GM12878 (cell line): ENCODE measurements at regions not wholly inside any gene's neighbourhood (a gene's known extent, or its start where the extent isn't known, plus 50 kb on each side); places are given as distances from the start of the nearest gene placed in this dataset.

Source experiments
- CEBPB ChIP-seq, 2 experiments: fragments of 150-350 bp in 1 of 2; IDR thresholded peaks; 2 replicates each; pipeline ENCODE4 v1.6.1; 2012 to 2014; ENCODE audit warnings: low read depth in 2 of 2, low read length in 2 of 2, borderline replicate concordance in 1 of 2, inconsistent platforms in 1 of 2
- DPF2 ChIP-seq: fragments of 450-650 bp; IDR thresholded peaks from 2 replicates; pipeline ENCODE4 v1.6.1; 2017; ENCODE audit warnings: mild to moderate bottlenecking
- EGR1 ChIP-seq, 2 experiments: IDR thresholded peaks; 1 replicate in 1 of 2; 2 replicates in 1 of 2; pipeline ENCODE4 v1.6.1; 2011 to 2012; ENCODE audit warnings: low read depth in 2 of 2, low read length in 2 of 2, borderline replicate concordance in 1 of 2, mild to moderate bottlenecking in 1 of 2, moderate library complexity in 1 of 2
- EZH2 ChIP-seq: IDR thresholded peaks from 2 replicates; pipeline ENCODE4 v1.6.1; 2012; ENCODE audit warnings: low read depth, mild to moderate bottlenecking, control low read depth, inconsistent platforms, low read length, borderline replicate concordance; ENCODE audit not compliant: control insufficient read depth
- NR2F1 ChIP-seq: fragments of 450-650 bp; conservative IDR thresholded peaks from 2 replicates; pipeline ENCODE4 v1.6.1; 2017; ENCODE audit warnings: mild to moderate bottlenecking
- POLR2AphosphoS5 ChIP-seq: IDR thresholded peaks from 2 replicates; pipeline ENCODE4 v1.6.1; 2011; ENCODE audit warnings: mild to moderate bottlenecking, low read length, inconsistent platforms
- RELA ChIP-seq: fragments of 450-650 bp; IDR thresholded peaks from 2 replicates; pipeline ENCODE4 v1.8.0; 2014; ENCODE audit warnings: borderline replicate concordance; ENCODE audit not compliant: partially characterized antibody
- SMAD1 ChIP-seq: fragments of 450-650 bp; IDR thresholded peaks from 2 replicates; pipeline ENCODE4 v1.6.1; 2018; ENCODE audit warnings: mild to moderate bottlenecking, low read depth; ENCODE audit not compliant: partially characterized antibody
- STAT1 ChIP-seq: fragments of 450-650 bp; conservative IDR thresholded peaks from 2 replicates; pipeline ENCODE4 v1.6.1; 2014; ENCODE audit warnings: antibody characterized with exemption, mild to moderate bottlenecking
- TBL1XR1 ChIP-seq: IDR thresholded peaks from 2 replicates; pipeline ENCODE4 v1.6.1; 2012; ENCODE audit warnings: low read depth, low read length, improper control_type of control experiment
- TCF12 ChIP-seq: IDR thresholded peaks from 2 replicates; pipeline ENCODE4 v1.6.1; 2011; ENCODE audit warnings: low read depth, mild to moderate bottlenecking, low read length
- TF ChIP-seq, protein P1 (sequence below): fragments of 450-650 bp; IDR thresholded peaks from 2 replicates; pipeline ENCODE4 v1.6.1; 2018; ENCODE audit warnings: mild to moderate bottlenecking, low read depth, moderate library complexity; ENCODE audit not compliant: partially characterized antibody
- TF ChIP-seq, protein P2 (sequence below), 3 experiments: IDR thresholded peaks in 2 of 3; conservative IDR thresholded peaks in 1 of 3; 2 replicates each; pipeline ENCODE4 v1.5.1; 2011; ENCODE audit warnings: low read depth in 3 of 3, low read length in 3 of 3, mild to moderate bottlenecking in 3 of 3, control low read depth in 2 of 3, moderate library complexity in 2 of 3, inconsistent platforms in 1 of 3, mixed read lengths in 1 of 3; ENCODE audit not compliant: control insufficient read depth in 2 of 3, insufficient read depth in 1 of 3; ENCODE audit errors: extremely low read depth in 1 of 3

DNA sequence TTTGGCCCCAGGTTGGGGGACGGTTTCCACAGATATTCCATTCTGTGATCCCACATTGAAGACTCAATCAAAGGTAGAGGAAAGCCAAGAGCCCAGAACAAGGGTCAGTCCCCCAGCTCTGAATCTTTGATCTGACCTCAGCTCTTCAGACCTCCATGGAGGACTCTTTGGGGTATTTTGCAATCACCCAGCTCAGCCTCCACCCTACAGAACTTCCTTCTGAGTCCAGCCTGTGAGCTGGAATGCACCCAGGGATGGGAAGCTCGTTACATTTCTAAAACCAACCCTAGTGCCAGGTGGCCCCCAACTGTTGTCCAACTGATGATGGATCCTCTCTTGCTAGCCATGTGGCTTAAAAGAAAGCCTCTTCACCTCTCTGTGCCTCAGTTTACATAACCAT is 335.3 kb downstream of the MN1 start:
- TF ChIP-seq STAT1 (no peak), EZH2 (no peak), CEBPB (IDR thresholded peaks at IDR 0.05; ENCODE audit: borderline replicate concordance in 1 of 2, low read depth in 2 of 2, low read length in 2 of 2) (no peak), POLR2AphosphoS5 (no peak), RELA (no peak), NR2F1 (no peak), DPF2 (no peak), EGR1 (IDR thresholded peaks at IDR 0.05; ENCODE audit: borderline replicate concordance in 1 of 2, low read depth in 2 of 2, low read length in 2 of 2) (no peak), TCF12 (no peak), TBL1XR1 (no peak), SMAD1 (no peak)
- TF ChIP-seq, protein P1, sequence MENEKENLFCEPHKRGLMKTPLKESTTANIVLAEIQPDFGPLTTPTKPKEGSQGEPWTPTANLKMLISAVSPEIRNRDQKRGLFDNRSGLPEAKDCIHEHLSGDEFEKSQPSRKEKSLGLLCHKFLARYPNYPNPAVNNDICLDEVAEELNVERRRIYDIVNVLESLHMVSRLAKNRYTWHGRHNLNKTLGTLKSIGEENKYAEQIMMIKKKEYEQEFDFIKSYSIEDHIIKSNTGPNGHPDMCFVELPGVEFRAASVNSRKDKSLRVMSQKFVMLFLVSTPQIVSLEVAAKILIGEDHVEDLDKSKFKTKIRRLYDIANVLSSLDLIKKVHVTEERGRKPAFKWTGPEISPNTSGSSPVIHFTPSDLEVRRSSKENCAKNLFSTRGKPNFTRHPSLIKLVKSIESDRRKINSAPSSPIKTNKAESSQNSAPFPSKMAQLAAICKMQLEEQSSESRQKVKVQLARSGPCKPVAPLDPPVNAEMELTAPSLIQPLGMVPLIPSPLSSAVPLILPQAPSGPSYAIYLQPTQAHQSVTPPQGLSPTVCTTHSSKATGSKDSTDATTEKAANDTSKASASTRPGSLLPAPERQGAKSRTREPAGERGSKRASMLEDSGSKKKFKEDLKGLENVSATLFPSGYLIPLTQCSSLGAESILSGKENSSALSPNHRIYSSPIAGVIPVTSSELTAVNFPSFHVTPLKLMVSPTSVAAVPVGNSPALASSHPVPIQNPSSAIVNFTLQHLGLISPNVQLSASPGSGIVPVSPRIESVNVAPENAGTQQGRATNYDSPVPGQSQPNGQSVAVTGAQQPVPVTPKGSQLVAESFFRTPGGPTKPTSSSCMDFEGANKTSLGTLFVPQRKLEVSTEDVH = no peak
- TF ChIP-seq, protein P2, sequence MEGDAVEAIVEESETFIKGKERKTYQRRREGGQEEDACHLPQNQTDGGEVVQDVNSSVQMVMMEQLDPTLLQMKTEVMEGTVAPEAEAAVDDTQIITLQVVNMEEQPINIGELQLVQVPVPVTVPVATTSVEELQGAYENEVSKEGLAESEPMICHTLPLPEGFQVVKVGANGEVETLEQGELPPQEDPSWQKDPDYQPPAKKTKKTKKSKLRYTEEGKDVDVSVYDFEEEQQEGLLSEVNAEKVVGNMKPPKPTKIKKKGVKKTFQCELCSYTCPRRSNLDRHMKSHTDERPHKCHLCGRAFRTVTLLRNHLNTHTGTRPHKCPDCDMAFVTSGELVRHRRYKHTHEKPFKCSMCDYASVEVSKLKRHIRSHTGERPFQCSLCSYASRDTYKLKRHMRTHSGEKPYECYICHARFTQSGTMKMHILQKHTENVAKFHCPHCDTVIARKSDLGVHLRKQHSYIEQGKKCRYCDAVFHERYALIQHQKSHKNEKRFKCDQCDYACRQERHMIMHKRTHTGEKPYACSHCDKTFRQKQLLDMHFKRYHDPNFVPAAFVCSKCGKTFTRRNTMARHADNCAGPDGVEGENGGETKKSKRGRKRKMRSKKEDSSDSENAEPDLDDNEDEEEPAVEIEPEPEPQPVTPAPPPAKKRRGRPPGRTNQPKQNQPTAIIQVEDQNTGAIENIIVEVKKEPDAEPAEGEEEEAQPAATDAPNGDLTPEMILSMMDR (IDR thresholded peaks at IDR 0.05 in 2 of 3, conservative IDR thresholded peaks at IDR 0.05 in 1 of 3; ENCODE audit: control insufficient read depth in 2 of 3, extremely low read depth in 1 of 3, insufficient read depth in 1 of 3, low read depth in 3 of 3, low read length in 3 of 3) = no peak
